Right lobe of liver (tissue), 4 donors: ENCODE measurements at regions not wholly inside any gene's neighbourhood (a gene's known extent, or its start where the extent isn't known, plus 50 kb on each side); places are given as distances from the start of the nearest gene placed in this dataset.

Experiments
- POLR2A ChIP-seq: fragments of 450-650 bp; IDR thresholded peaks from one replicate; pipeline ENCODE4 v1.6.1; 2017; ENCODE audit warnings: antibody characterized with exemption, mild to moderate bottlenecking
- TF ChIP-seq, protein P1 (sequence below), 4 donors: fragments of 200-600 bp in 3 of 4; fragments of 450-650 bp in 1 of 4; IDR thresholded peaks; one replicate each; pipeline versions ENCODE4 v1.5.1 to v1.8.0; 2016 to 2022; ENCODE audit warnings: antibody characterized with exemption in 4 of 4, mild to moderate bottlenecking in 2 of 4
- donor health status: DM: no; HTN: no; CAD: no.
- donor health status: DM: no; HTN: no; CAD: no.
- donor health status: DM: no; HTN: yes; CAD: no.

DNA sequence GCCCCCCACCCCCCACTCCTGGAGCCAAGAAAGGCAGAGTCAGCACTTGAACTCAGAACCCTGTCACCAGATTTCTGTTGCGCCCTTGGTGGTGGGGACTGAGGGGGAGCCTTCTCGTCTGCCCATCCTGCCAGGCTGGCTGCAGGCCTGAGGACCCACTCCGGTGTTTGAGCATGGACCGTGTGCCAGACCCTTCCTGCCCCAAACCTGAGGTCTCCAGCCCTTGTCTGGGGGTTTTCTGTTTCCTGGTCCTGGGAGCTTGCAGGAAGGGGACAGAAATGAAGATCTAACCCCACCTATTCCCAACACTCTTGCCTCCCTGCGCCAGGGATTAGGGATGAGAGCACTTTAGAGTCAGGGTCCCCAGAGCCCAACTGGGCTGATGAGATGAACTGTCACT lies 190.6 kb downstream of the HAUS1 start:
- no peak for TF ChIP-seq POLR2A
- TF ChIP-seq, protein P1, sequence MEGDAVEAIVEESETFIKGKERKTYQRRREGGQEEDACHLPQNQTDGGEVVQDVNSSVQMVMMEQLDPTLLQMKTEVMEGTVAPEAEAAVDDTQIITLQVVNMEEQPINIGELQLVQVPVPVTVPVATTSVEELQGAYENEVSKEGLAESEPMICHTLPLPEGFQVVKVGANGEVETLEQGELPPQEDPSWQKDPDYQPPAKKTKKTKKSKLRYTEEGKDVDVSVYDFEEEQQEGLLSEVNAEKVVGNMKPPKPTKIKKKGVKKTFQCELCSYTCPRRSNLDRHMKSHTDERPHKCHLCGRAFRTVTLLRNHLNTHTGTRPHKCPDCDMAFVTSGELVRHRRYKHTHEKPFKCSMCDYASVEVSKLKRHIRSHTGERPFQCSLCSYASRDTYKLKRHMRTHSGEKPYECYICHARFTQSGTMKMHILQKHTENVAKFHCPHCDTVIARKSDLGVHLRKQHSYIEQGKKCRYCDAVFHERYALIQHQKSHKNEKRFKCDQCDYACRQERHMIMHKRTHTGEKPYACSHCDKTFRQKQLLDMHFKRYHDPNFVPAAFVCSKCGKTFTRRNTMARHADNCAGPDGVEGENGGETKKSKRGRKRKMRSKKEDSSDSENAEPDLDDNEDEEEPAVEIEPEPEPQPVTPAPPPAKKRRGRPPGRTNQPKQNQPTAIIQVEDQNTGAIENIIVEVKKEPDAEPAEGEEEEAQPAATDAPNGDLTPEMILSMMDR (IDR thresholded peaks at IDR 0.05) = no peak
